ENCODE measurements at regions not wholly inside any gene's neighbourhood (a gene's known extent, or its start where the extent isn't known, plus 50 kb on each side); places are given as distances from the start of the nearest gene placed in this dataset.

DNA sequence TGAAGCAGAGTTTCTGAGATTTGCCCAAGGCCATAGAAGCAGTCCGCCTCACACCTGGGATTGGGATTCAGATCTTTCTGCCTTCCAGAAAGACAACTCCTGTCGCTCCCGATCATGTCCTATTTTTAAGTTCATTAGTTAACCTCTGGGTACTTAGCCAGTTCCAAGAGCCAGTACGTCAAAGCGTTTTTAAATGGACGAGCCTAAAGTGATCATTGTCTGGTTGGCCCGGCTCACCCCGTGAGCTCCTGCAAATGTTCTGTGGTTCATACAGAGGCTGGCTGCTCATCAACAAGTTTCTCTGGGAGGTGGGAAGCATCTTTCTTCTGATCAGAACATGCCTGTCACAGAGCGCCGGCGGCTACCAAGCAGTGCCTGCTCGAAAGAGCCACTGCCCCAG is 554.5 kb upstream of the WWC1 start:
- TF ChIP-seq, protein P1, sequence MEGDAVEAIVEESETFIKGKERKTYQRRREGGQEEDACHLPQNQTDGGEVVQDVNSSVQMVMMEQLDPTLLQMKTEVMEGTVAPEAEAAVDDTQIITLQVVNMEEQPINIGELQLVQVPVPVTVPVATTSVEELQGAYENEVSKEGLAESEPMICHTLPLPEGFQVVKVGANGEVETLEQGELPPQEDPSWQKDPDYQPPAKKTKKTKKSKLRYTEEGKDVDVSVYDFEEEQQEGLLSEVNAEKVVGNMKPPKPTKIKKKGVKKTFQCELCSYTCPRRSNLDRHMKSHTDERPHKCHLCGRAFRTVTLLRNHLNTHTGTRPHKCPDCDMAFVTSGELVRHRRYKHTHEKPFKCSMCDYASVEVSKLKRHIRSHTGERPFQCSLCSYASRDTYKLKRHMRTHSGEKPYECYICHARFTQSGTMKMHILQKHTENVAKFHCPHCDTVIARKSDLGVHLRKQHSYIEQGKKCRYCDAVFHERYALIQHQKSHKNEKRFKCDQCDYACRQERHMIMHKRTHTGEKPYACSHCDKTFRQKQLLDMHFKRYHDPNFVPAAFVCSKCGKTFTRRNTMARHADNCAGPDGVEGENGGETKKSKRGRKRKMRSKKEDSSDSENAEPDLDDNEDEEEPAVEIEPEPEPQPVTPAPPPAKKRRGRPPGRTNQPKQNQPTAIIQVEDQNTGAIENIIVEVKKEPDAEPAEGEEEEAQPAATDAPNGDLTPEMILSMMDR (IDR thresholded peaks at IDR 0.05): no peak
- no peak for TF ChIP-seq EZH2 (IDR thresholded peaks at IDR 0.05; ENCODE audit: borderline replicate concordance, insufficient read depth, low read depth, low read length, poor library complexity, severe bottlenecking)
